Fibroblast of lung (primary cell): ENCODE measurements at regions not wholly inside any gene's neighbourhood (a gene's known extent, or its start where the extent isn't known, plus 50 kb on each side); places are given as distances from the start of the nearest gene placed in this dataset.
"Not testable (repeated sequence)": the region's sequence is repeated elsewhere in the genome, so short reads cannot be mapped to it uniquely, and the experiment has no call there.

ENCODE experiments used
- DNase-seq, 2 donors: peaks; one replicate each; pipeline versions ENCODE4 v3.0.0 to v3.0.0-alpha.2; 2010; ENCODE audit warnings: low read depth in 2 of 2
- H2AFZ ChIP-seq: 2 replicates; pipeline ENCODE4 v1.5.1; 2012; ENCODE audit warnings: low read length, control low read depth, inconsistent platforms
- H3K27ac ChIP-seq: 2 replicates; pipeline ENCODE4 v1.5.1; 2011; ENCODE audit warnings: low read length, control low read depth; ENCODE audit not compliant: insufficient read depth
- H3K27me3 ChIP-seq: 2 replicates; pipeline ENCODE4 v1.5.1; 2011; ENCODE audit warnings: mild to moderate bottlenecking, low read length; ENCODE audit not compliant: control insufficient read depth, insufficient read depth
- H3K36me3 ChIP-seq: 2 replicates; pipeline ENCODE4 v1.5.1; 2011; ENCODE audit warnings: low read length; ENCODE audit not compliant: control insufficient read depth, insufficient read depth
- H3K4me1 ChIP-seq: 2 replicates; pipeline ENCODE4 v1.5.1; 2011; ENCODE audit warnings: low read length; ENCODE audit not compliant: control insufficient read depth, insufficient read depth; ENCODE audit errors: extremely low read depth
- H3K4me2 ChIP-seq: 2 replicates; pipeline ENCODE4 v1.5.1; 2011; ENCODE audit warnings: low read length, control low read depth; ENCODE audit not compliant: insufficient read depth; ENCODE audit errors: extremely low read depth
- H3K4me3 ChIP-seq, 4 experiments: fragments of 200-600 bp in 1 of 4; sonication (generic) in 1 of 4; replicated peaks in 1 of 4; 2 replicates each; pipeline ENCODE4 v1.5.1; 2011 to 2016; ENCODE audit warnings: low read length in 4 of 4, low read depth in 3 of 4, mild to moderate bottlenecking in 3 of 4, control low read depth in 2 of 4, inconsistent platforms in 1 of 4, mixed read lengths in 1 of 4; ENCODE audit not compliant: insufficient read depth in 1 of 4; ENCODE audit errors: control extremely low read depth in 1 of 4
- H3K79me2 ChIP-seq: 2 replicates; pipeline ENCODE4 v1.5.1; 2012; ENCODE audit warnings: mild to moderate bottlenecking, low read length, inconsistent platforms; ENCODE audit not compliant: control insufficient read depth, insufficient read depth
- H3K9ac ChIP-seq: 2 replicates; pipeline ENCODE4 v1.5.1; 2011; ENCODE audit warnings: mild to moderate bottlenecking, low read length, control low read depth; ENCODE audit not compliant: insufficient read depth
- H3K9me3 ChIP-seq: 2 replicates; pipeline ENCODE4 v1.5.1; 2012; ENCODE audit warnings: low read depth, low read length; ENCODE audit not compliant: control insufficient read depth, insufficient read depth
- H4K20me1 ChIP-seq: 2 replicates; pipeline ENCODE4 v1.5.1; 2011; ENCODE audit warnings: low read length; ENCODE audit not compliant: control insufficient read depth, insufficient read depth; ENCODE audit errors: extremely low read depth
- CTCF ChIP-seq, 2 donors: IDR thresholded peaks in 1 of 2; conservative IDR thresholded peaks in 1 of 2; 1 replicate in 1 of 2; 2 replicates in 1 of 2; pipeline ENCODE4 v1.5.1; 2011 to 2012; ENCODE audit warnings: low read length in 2 of 2, control low read depth in 1 of 2, inconsistent platforms in 1 of 2, low read depth in 1 of 2, mild to moderate bottlenecking in 1 of 2
- EZH2 ChIP-seq: IDR thresholded peaks from 2 replicates; pipeline ENCODE4 v1.5.1; 2012; ENCODE audit warnings: low read length, control low read depth, mild to moderate bottlenecking; ENCODE audit errors: missing control alignments

GRCh38 chr6:169917153-169917552 lies 165.7 kb downstream of the ERMARD start:
- H3K27me3 ChIP-seq, result no peaks in the 10 kb centered on the region
- H3K4me1 ChIP-seq, result no peaks in the 10 kb centered on the region
- H3K4me3 ChIP-seq, result no peak overlapping the region
- H3K36me3 ChIP-seq, result no peaks in the 10 kb centered on the region
- H3K9ac ChIP-seq, result no peak overlapping the region
- no peak for TF ChIP-seq CTCF (conservative IDR thresholded peaks at IDR 0.05 in 1 of 2, IDR thresholded peaks at IDR 0.05 in 1 of 2; ENCODE audit: low read depth in 1 of 2, low read length in 2 of 2)
- no peak for TF ChIP-seq EZH2
- no peak overlapping the region for H3K4me2 ChIP-seq
- no peaks in the 10 kb centered on the region for H3K79me2 ChIP-seq
- no peak overlapping the region for H2AFZ ChIP-seq
- DNase-seq, result no peak
- H3K27ac ChIP-seq, result no peak overlapping the region
- peaks cover 8% of the 10 kb centered on the region for H3K9me3 ChIP-seq
- no peaks in the 10 kb centered on the region for H4K20me1 ChIP-seq

- Histone ChIP-seq H3K4me3 (no peak overlapping the region), H3K27me3 (no peaks in the 10 kb centered on the region), H3K27ac (no peak overlapping the region), H3K4me2 (no peak overlapping the region), H2AFZ (no peak overlapping the region), H3K9ac (no peak overlapping the region), H3K9me3 (peaks cover 8% of the 10 kb centered on the region), H4K20me1 (no peaks in the 10 kb centered on the region), H3K79me2 (no peaks in the 10 kb centered on the region), H3K36me3 (no peaks in the 10 kb centered on the region), H3K4me1 (no peaks in the 10 kb centered on the region)
- TF ChIP-seq EZH2 (no peak), CTCF (conservative IDR thresholded peaks at IDR 0.05 in 1 of 2, IDR thresholded peaks at IDR 0.05 in 1 of 2; ENCODE audit: low read depth in 1 of 2, low read length in 2 of 2) (no peak)
- no peak for DNase-seq
These were observed 164.5 kb downstream of the ERMARD start for GRCh38 chr6:169915769-169916550.

GRCh38 chr6:169913745-169914144 lies 162.3 kb downstream of the ERMARD start:
- not testable (repeated sequence) for DNase-seq, H3K4me3 ChIP-seq, H3K4me2 ChIP-seq, H3K9me3 ChIP-seq, H3K9ac ChIP-seq, H4K20me1 ChIP-seq, H3K27ac ChIP-seq, H3K79me2 ChIP-seq, H3K36me3 ChIP-seq, H3K27me3 ChIP-seq, H2AFZ ChIP-seq, H3K4me1 ChIP-seq
